Activated CD8-positive, alpha-beta memory T cell treated with anti-CD3 and anti-CD28 coated beads, Interleukin-2, amount 50 U/mL, for 4 hours (primary cell): ENCODE measurements at regions not wholly inside any gene's neighbourhood (a gene's known extent, or its start where the extent isn't known, plus 50 kb on each side); places are given as distances from the start of the nearest gene placed in this dataset.

Source experiments
- DNase-seq: peaks from one replicate; pipeline ENCODE4 v3.0.0-alpha.2; 2020

GRCh38 chr12:131346555-131347344 is 364.1 kb upstream of the SFSWAP start:
- no peak for DNase-seq

- no peak for DNase-seq
These were observed 363.6 kb upstream of the SFSWAP start for GRCh38 chr12:131347345-131347714.

DNA sequence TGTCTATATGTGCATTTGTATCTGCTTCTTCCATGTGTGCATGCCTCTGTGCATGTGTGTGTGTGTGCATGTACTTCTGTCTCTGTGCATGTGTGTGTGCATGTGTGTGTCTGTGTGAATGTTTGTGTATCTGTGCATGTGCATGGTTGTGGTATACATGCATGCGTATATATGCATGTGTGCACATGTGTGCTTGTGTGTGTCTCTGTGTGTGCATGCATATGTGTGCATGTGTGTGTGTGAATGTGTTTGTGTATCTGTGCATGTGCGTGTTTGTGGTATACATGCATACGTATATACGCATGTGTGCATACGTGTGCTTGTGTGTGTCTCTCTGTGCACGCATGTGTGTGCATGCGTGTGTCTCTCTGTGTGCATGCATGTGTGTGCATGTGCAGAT is 363.2 kb upstream of the SFSWAP start:
- DNase-seq, result no peak

GRCh38 chr12:131348231-131348630 is 362.7 kb upstream of the SFSWAP start:
- no peak for DNase-seq

DNA sequence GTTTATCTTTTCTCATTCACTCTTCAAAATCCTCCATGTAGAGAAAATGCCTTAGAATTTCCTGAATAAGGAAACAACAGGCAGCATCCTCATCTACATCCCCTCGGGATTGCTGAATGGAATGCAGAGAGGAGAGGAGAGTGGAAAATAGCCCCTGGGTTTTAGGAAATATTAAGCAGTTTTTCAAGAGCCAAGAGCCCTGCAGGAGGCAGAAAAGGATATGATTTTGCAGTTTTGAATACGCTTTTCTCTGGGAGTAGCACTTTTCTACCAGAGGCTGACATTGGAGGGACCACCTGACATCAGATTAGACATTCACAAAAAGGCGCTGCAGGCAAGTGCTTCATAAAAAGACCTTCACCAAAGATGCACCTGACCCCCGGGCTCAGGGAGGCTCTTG is 362.2 kb upstream of the SFSWAP start:
- no peak for DNase-seq

GRCh38 chr12:131349397-131350127 is 361.3 kb upstream of the SFSWAP start:
- DNase-seq, result no peak

GRCh38 chr12:131350943-131351318 is 360.0 kb upstream of the SFSWAP start:
- no peak for DNase-seq

DNA sequence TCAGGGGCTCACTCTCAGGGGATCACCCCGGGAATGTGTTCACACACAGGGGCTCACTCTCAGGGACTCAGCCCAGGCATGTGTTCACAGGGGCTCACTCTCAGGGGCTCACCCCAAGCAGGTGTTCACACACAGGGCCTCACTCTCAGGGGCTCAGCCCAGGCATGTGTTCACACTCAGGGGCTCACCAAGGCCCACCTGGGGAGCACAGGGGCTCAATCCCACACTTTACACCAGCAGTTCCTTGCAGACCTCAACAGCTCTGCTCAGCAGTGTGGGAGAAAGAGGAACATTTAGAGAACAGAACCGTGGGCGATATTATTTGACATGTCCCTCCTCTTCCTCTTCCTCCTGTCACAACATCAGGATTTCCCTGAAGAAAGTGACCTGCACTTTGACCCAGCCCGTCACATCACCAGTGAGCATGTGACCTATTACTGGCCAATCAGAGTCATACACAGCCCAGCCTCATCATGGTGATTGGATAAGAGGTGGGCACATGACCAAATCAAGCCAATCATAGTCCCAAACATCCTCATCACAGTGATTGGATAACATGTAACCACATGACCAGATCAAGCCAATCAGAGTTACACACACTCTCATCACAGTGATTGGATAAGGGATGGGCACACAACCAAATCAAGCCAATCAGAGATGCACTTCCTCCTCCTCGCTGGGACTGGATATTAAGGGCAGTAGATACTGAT is 359.4 kb upstream of the SFSWAP start:
- no peak for DNase-seq

DNA sequence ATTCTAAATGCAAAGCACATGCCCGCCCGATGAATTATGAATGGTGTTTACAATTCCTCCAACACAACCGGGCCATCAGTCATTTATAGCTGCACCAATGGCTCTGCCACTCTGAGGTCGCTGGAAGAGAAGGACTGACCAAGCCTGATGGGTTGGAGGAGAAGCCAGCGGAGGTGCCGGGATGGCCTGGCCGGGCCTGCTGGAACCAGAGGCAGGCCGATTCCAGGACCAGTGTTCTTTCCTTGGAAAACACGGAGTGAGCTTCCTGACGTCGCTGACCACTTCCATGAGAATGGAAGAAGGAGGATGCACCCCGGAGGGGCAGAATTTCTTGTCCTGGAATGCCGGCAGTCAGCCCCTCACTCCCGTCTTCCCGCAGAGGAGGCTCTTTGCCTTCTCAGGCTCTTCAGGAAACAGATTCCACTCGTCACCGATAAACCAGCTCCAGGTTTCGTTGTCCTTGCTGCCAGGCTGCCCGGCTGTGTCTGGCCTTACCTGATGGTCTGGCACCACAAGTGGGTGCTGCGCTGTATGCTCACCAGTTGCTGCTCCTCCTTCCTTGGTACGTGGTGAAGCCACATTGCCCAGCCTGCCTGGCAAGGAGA is 358.5 kb upstream of the SFSWAP start:
- no peak for DNase-seq

- no peak for DNase-seq
These were observed 357.5 kb upstream of the SFSWAP start for GRCh38 chr12:131353376-131353775.

DNA sequence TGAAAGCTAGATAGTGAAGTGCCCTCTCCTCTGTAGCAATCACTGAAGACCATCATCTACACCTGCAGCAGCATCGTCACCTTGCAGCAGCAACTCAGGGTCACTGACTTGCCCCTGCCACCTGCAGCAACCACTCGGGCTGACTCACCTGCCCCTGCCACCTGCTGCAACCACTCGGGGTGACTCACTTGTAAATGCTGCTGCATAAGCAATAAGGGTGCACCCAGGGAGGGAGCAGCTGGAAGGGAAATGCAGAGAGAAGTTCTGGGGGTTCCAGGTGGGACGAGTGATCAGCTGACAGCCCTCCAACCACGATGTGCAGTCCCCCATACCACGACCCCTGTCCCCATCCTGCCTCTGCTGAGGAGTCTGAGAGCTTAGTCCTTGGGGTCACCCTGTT is 357.1 kb upstream of the SFSWAP start:
- no peak for DNase-seq

- no peak for DNase-seq
These were observed 355.3 kb upstream of the SFSWAP start for GRCh38 chr12:131355361-131356245.

- DNase-seq, result no peak
These were observed 354.3 kb upstream of the SFSWAP start for GRCh38 chr12:131356485-131357184.

GRCh38 chr12:131357185-131357747 is 353.6 kb upstream of the SFSWAP start:
- no peak for DNase-seq

DNA sequence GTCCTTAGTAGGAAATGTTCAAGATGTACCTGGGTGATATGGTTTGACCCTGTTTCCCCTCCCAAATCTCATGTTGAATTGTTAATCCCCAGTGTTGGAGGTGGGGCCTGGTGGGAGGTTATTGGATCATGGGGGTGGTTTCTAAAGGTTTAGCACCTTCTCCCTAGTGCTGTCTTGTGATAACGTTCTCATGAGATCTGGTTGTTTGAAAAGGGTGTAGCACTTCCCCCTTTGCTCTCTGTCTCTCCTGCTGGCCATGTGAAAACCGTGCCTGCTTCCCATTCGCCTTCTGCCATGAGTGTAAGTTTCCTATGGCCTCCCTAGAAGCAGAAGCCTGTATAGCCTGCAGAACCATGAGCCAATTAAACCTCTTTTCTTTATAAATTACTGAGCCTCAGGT is 353.0 kb upstream of the SFSWAP start:
- DNase-seq, result no peak

DNA sequence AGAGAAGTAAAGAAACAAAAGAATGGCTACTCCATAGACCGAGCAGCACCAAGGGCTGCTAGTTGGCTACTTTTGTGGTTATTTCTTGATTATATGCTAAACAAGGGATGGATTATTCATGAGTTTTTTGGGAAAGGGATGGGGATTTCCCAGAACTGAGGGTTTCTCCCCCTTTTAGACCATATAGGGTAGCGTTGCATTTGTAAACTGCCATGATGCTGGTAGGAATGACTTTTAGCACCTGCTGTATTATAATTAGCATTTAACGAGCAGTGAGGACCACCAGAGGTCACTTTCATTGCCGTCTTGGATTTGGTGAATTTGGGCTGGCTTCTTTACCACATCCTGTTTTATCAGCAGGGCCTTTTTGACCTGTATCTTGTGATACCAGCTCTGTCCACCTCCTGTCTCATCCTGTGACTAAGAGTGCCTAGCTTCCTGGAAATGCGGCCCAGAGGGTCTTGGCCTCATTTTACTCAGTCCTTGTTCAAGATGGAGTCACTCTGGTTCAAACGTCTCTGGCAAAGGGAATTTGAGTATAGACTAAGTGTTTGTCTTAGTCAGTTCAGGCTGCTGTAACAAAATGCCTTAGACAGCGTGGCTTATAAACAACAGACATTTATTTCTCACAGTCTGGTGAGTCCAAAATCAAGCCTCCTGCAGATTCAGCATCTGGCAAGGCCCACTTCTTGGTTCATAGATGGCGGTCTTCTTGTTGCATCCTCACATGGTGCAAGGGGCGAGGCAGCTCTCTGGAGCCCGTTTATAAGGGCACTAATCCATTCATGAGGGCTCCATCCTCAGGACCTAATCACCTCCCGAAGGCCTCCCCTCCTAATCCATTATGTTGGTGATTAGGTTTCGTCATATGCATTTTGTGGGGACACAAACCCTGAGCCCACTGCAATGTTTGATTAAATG is 348.3 kb upstream of the SFSWAP start:
- no peak for DNase-seq

- DNase-seq, result no peak
These were observed 347.5 kb upstream of the SFSWAP start for GRCh38 chr12:131363393-131363792.

DNA sequence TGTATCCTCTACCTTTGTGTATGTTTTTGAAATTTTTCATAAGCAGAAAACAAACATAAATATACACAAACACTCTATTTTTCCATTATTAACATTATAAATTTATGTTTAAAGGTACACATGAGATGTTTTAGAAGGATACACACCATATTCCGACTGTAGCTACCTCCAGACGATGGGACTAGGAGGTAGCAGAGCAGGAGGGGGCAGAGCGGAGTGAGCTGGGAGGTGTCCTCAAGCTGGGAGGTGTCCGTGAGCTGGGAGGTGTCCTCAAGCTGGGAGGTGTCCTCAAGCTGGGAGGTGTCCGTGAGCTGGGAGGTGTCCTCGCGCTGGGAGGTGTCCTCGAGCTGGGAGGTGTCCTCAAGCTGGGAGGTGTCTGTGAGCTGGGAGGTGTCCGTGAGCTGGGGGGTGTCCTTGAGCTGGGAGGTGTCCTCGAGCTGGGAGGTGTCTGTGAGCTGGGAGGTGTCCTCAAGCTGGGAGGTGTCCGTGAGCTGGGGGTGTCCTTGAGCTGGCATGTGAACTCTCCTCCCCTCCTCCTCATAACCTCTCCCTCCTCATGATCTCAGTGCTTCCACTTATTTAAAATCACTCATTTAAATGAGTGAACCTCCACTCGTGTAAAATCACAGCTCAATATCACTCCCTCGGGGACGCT is 346.9 kb upstream of the SFSWAP start:
- DNase-seq, result no peak

DNA sequence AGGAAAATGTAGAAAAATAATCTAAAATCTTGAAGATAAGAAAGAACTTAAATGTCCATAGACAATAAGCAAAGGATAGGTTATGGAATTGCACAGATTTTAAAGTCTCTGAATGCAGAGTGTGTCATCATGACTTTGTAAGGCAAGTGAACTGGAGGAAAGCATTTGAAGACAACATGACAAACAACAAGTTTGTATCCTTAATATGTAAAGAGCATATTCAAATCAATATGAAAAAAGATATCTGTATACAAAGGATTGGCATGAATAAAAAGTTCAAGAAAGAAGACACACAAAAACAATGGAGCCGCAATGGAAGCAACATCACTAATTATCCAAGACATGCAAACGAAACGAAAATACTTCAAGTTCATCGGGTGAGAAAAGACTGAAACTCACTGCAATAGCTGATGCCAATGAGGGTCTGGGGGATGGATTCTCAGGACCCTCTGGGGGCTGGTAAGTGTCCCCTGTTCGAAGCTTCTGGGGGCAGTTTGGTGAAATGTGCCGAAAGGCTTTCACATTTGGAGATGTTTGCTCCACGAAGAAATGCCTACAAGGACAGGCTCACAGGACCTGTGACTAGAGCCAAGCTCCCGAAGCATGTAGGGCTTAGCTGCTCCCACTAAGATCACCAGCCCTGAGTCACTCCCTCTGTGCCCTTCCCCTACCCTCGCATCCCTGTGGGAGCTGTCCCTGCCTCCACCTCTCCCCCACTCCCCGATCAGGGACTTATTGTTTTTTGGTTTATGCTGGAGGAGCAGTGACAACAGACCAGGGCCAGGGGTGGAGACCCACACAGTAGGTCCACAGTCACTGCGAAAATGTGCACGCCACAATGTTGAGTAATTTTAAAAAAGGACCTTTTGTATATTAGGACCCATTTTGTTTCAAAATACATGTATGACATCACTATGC is 345.7 kb upstream of the SFSWAP start:
- DNase-seq, result no peak
